ENCODE measurements at regions not wholly inside any gene's neighbourhood (a gene's known extent, or its start where the extent isn't known, plus 50 kb on each side); places are given as distances from the start of the nearest gene placed in this dataset.

GRCh38 chr3:64351713-64352638 is 126.7 kb upstream of the PRICKLE2 start:
- no peak for DNase-seq

- no peak for DNase-seq
Measured at GRCh38 chr3:64349551-64349950, 124.3 kb upstream of the PRICKLE2 start.

DNA sequence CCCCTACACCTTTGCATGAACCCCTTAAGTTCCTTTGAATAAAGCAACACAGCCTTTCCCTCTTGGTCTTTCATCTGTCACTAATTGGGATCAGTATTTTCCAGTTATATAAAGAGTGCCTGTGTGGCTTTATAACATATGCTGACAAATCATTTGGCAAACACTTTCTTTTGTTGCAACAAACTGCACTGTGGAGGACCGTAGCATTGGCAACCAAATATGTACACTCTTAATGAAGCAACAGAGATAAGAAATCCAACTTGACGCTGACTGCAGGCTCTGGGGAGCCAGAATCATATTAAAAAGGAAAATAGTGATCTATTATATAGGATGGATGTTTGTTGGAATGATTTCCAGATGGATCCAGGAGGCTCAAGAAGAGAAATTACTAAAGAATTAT is 120.1 kb upstream of the PRICKLE2 start:
- DNase-seq, result no peak

GRCh38 chr3:64344721-64345207 is 119.5 kb upstream of the PRICKLE2 start:
- DNase-seq, result no peak

- DNase-seq, result no peak
Measured at GRCh38 chr3:64343689-64344430, 118.6 kb upstream of the PRICKLE2 start.

- DNase-seq, result no peak
Measured at GRCh38 chr3:64342940-64343688, 117.8 kb upstream of the PRICKLE2 start.

DNA sequence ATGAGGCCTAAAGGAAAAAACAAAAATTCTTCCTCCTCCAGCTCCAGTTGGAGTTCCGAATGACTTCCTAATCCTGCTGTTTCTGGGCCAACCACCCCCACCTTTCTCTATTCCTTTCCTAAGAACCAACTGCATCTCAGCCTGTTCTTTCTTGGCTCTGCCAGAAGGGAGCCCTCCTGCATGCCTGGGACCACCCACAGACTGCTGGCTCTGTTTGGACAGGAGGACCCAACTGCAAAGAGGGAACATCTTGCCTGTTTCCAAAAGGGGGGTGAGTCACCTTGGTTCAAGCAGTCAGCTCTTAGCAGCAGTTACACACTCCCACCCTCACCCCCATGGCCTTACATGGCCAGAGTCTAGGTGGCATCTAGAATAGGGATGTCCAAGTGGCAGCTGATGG is 116.0 kb upstream of the PRICKLE2 start:
- DNase-seq, result no peak

DNA sequence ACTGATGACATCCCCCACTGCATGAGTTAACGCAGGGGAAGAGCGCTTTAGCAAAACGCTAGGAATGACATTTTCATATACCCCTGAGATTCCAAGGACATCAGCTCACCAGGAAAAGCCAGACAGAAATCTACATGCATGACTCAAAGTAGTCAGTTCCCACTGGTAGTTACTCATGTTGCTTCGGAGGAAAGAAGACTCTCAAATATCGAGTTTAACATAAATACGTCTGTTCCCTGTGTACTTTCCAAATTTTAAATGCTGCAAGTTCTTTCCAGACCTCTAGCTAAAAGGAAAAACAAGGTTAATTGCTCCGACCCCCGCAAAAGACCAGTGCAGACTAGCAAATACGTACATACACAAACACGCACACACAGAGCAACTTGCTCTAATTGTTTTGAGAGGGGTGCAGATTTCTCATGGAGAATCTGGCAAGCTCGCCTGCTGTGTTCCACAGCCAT is 115.4 kb upstream of the PRICKLE2 start:
- DNase-seq, result no peak

DNA sequence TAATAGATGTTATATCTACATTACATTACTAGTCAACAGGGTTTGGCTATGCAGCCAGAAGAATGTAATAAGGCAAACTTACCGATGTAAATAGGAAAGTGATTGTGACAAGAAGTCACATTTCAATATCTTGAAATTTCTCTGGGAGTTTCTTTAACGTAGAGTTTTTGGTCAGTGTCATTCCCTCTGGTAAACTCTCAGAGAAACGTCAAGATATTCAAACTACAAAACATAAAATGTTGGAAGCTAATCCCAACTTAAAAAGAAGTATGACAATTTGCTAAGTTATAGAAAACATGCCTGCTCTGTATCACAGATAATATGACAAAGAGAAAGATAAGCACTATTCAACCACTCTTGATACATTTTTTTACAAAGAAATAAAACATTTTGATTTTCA is 111.2 kb upstream of the PRICKLE2 start:
- no peak for DNase-seq

DNA sequence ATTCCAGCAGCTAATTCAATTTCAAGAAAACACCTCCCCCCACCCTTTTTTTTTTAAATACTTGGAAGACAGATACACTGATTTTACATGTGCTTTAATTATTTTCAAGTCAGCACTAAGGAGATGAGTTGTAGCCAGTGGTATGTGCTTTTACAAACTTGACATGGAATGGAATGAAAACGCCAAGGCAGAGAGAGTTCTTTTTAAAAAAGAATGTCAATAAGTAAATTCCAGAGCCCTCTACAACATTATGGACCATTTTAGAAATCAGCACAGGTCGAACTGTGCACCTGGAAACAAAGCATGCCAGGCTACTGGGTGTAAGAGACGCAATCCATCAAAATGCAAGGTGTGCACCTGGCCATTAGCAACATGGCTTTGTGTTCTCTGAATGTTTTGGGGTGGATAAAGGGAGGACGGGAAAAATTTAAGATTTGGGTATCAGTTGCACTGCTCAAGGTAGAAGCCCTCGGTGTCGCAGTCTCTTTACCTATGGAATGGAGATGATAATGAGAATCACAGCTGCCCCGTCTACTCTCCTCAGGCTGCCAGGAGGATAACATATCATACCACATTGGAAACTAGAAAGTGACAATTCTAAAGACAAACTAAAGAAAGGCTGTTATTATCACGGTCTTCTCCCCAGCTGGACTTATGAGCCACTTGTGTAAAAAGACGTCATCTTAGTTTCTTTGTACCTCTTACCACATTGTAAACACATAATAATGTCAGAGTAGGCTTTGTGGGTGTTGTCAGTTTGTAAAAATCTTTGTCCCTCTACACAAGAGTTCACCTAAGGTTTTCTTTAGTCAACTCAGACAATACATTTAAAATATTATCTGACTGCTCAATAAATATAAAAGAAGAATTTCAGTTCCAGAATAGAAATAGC is 107.4 kb upstream of the PRICKLE2 start:
- DNase-seq, result no peak

DNA sequence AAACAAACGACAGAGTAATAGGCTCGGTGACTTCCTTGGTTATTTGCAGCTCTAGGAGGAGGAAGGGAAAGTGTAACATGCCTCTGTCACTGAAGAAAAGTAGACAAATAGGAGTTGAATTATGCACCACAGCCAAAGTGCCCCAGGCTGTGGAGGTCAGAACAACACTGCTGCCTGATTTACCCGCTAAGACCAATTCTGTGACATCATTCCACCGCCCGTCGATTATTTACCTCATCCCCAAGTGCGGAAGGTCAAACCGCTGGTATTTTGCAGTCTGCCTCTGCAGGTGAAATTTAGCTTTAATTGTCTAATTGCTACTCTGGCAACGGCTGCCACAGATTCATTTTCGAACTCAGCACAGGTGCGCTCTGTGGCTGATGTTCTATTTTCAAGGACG is 106.3 kb upstream of the PRICKLE2 start:
- no peak for DNase-seq

DNA sequence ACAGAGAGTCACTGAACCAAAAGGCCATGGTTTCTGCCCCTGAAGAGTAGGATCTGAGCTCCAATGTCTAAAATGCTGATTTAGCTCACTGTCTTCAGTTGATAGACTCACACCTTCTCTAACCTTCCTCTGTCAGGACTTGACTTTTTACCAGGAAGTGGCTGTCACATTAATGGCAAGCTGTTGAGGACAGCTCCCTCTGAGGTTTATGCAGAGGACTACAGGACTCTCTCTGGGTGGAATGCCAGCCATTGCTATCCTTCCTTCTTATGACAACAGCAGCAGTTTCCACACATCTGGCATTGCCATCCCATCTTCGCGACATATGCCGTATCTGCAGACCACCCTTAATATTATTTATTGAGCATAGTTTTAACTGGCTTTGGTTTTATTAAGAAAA is 103.8 kb upstream of the PRICKLE2 start:
- DNase-seq, result no peak

- DNase-seq, result no peak
Measured at GRCh38 chr3:64327100-64327804, 102.0 kb upstream of the PRICKLE2 start.

DNA sequence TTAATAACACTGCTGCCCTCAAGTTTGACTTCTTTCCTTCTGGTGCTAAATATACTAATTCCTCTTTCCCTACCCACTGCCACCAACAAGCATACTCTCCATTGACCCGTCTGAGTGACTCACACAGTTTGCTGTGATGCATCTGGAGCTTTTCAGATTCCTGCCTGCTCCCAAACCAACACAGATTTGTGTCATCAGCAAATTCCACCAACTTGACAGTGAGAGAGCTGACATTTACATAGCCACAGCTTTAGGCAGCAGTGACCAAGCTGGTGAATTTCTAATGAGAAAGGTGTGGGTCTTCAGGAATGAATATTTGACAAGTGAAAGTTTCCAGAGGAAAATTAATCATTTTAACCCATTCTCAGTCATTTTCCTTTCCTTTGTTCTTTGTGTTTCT is 96.5 kb upstream of the PRICKLE2 start:
- no peak for DNase-seq

DNA sequence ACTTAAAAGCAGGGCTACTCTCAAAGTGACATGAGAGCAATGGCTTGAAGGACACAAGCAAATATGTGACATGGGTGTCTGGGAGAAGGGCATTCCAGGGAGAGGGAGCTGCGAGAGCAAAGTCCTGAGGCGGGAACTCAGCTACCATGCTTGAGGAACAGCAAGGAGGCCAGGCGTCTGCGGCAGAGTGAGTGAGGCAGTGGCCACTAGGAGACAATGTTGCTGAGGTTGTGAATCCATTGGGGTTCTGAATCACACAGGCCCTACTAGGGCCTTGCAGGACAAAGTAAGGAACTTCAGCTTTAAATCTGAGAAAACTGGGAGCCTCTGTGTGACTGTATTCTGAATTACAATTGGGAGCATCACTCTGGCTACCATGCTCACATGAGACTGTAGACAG is 94.1 kb upstream of the PRICKLE2 start:
- DNase-seq, result no peak

DNA sequence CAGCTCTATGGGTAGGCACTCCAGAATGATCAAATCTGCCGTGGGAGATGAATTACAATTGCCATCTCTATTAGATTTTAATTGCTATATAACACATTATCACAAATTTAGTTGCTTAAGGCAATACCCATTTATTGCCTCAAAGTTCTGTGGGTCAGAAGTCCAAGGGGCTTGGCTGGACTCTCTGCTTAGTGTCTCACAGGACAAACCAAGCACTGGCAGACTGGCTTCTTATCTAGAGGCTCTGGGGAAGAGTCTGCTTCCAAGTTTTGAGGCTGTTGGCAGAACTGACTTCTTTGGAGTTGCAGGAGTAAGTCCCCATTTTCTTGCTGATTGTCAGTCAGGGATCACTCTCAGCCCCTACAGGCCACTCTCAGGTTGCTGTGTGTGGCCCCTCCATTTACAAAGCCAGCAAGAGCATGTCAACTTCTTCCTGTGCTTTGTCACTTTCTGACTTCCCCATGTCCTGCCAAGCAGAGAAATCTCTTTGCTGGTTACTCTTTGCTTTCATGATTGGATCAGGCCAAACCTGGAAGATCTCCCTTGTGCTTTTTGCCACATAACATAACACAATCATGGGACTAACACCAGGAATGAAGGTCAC is 93.5 kb upstream of the PRICKLE2 start:
- DNase-seq, result no peak

GRCh38 chr3:64318001-64318400 is 92.7 kb upstream of the PRICKLE2 start:
- DNase-seq, result no peak

- no peak for DNase-seq
Measured at GRCh38 chr3:64316971-64317370, 91.7 kb upstream of the PRICKLE2 start.

- no peak for DNase-seq
Measured at GRCh38 chr3:64311424-64312061, 86.3 kb upstream of the PRICKLE2 start.

DNA sequence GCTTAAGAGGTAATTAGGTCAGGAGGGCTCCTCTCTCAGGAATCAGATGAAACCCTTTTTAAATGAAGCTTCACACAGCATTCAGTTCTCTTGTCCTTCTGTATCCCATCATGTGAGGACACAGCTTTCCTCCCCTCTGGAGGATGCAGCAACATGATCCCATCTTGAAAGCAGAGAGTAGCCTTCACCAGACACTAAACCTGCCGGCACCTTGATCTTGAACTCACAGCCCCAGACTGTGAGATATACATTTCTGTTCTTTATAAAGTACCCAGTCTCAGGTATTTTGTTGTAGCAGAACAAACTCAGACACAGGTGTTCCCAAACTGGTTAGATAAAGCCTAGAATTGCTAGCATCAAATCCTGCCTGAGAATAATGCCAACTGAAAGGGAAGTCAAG is 83.7 kb upstream of the PRICKLE2 start:
- no peak for DNase-seq

- DNase-seq, result no peak
Measured at GRCh38 chr3:64306745-64307144, 81.5 kb upstream of the PRICKLE2 start.
